Glomerular visceral epithelial cell (primary cell): ENCODE measurements at regions not wholly inside any gene's neighbourhood (a gene's known extent, or its start where the extent isn't known, plus 50 kb on each side); places are given as distances from the start of the nearest gene placed in this dataset.

Experiments used
- DNase-seq: peaks from one replicate; pipeline ENCODE4 v3.0.0-alpha.2; 2016; ENCODE audit errors: extremely low spot score

- no peak for DNase-seq
These were observed 116.0 kb upstream of the ANKRD1 start for GRCh38 chr10:91036807-91037411.

DNA sequence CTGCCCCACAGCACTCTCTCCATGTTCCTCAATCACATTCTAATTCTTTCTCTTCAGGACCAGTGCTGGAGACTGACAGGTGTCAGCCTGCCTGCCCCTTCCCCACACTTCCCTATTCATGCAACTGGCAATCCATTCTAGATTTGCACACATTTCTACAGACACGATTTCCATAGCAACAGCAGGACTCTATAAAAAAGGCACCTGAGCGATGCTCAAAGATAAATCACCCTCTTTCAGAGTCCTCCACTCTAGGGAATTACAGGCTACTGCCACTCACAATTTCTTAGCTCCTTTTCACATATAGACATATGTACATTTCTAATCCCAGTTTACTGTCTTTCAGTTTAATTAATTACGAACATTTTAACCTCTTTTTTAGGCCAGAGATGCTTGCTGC lies 118.1 kb upstream of the ANKRD1 start:
- DNase-seq, result no peak

DNA sequence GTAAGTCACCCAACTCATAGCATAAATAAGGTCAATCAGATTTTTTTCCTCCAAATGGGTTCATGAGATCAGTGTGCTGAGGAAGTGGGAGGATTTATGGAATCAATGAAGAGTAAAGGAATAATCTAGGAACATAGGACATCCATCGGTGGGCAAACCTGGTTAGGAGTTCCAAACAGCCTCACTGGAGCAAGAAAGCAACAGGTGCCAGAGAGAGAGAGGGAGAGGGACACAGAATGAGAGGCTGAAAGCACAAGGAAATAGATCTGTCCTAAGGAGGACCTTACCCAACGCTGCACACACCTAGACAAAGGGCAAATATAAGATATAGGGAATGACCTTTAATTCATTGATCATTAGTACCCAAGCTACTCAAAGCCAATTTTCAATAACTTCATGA lies 119.5 kb upstream of the ANKRD1 start:
- no peak for DNase-seq

GRCh38 chr10:91042069-91042468 lies 121.2 kb upstream of the ANKRD1 start:
- no peak for DNase-seq

- peak; percentile 22 for DNase-seq
These were observed 122.5 kb upstream of the ANKRD1 start for GRCh38 chr10:91043173-91043910.

DNA sequence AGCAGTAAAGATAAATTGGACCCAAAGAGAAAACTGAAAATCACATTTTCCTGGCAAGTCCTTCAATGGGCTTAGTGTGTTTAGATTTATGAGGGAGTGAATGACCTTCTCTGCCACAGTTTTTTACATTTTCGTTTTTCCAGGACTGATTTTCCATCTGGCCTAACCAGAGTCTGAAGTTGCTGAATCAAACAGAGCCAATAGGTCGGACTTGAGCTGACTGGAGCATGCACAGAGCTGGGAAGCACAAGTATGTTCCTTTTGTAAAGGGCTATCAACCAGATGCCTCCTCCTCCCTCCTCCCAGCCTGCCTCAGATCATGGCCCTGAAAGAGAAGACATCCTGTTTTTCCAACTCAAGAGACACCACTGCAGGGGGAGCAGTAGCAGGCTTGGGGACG lies 126.0 kb upstream of the ANKRD1 start:
- no peak for DNase-seq

DNA sequence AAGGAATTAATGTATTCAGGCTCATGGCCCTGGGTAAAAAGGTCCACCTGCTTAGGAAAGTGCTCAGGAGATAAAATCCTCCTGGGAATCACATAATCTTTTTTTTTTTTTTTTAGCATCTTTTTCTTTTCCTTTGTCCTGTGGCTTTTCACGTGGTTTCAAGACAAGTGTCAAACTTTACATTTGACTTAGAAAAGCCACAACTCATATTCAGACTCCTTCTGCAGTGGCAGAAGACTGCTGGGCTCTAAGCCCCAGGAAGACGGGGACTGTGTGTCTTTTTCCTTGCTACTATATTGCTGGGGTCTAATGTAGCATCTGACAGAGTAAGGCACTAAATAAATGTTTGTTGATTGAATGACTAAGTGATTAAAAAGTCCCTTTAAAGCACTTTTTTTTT lies 127.5 kb upstream of the ANKRD1 start:
- no peak for DNase-seq

DNA sequence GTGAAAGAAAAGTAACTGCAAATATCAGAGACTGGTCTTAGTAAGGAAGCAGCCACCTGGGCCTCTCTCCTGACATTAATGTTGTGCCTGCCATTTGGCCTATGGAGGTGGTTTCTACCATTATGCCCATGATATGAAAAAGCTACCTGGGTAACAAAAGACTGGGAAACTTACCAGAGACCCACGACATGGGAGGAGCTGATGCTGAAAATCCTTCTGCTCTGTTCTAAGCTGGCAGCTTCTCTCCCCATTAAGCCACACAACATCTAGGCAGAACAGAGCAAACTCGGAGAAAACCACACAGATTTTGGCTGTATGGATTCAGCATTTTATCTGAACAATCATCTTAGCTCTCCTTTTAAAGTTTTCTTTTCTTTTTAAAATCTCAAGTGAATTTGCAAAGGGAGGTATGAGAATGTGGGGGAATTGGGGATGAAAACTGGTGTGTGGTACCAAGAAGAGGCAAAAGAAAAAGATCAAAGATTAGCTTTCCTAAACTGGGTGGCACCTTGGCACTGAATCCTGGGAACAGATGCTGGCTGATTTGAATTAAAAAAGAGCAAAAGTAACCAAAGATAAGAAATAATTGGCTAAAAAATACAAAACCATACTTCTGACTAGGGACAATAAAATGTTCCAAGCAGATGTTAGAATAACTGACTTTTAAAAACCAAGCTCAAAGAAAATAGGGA lies 128.6 kb upstream of the ANKRD1 start:
- no peak for DNase-seq

DNA sequence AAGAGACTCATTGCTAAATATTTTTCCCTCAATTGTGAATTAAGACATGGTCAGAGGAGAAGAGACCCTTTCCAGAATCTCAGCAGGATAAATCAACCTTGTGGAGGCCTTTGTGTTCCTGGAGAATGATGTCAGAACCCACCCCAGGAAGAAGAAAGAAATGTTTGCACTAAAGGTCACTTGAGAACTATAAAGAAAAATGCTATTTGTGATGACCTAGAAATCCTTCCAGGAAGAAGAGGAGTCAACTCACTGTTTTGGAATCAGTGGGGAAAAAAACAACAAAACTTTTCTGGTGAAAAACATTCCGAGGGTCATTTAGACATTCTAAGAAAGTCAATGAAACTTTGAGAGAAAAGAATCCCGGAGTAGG lies 129.1 kb upstream of the ANKRD1 start:
- DNase-seq, result no peak

GRCh38 chr10:91050371-91051034 lies 129.6 kb upstream of the ANKRD1 start:
- no peak for DNase-seq

DNA sequence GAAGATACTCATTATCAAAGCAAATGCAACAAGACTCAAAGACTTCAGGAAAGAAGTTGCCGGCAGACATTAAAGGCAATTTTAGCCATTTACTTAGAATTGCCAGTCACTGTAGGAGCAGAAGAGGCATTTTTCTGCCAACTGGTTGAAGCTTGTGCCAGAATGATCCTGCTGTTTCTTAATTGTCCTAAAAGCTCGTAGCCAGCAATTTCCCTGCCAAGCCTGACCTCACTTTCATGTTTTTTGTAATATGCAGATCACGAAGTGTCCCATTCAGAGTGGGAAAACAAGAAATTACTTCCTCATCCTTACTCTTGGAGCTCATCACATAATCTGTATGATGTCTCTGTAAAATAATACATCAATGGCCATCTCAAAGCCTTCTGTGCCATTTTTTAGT lies 130.9 kb upstream of the ANKRD1 start:
- no peak for DNase-seq

DNA sequence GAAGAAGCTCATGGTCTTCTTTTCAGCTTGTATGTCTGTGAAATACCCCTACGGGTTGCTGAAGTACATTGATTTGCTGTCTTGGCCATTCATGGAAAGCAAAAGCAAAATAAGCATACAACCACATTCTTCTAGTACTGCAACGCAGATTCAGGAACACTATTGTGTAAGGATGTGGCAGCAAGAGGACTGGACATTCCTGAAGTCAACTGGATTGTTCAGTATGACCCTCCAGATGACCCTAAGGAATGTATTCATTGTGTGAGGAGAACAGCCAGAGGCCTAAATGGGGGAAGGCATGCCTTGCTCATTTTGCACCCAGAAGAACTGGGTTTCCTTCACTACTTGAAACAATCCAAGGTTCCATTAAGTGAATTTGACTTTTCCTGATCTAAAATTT lies 133.4 kb upstream of the ANKRD1 start:
- no peak for DNase-seq

- DNase-seq, result no peak
These were observed 140.3 kb upstream of the ANKRD1 start for GRCh38 chr10:91061187-91061586.

DNA sequence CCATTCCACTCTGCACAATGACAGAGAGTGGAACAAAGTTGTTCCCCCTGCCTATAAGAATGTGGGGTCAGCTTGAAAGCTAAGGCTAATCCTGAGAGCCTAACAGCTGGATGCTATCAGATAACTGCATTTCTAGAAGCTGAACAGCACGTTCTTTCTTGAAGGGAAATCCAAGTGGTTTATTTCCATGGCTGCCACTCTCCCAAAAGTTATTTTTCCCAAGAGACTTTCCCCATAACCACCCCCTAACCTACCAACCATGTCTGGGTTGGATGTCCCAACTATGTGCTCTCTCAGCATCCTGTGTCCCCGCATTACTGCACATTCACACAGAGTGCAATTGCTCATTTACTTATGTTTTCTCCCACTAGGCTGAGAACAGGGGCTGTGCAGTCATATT lies 140.7 kb upstream of the ANKRD1 start:
- DNase-seq, result no peak

DNA sequence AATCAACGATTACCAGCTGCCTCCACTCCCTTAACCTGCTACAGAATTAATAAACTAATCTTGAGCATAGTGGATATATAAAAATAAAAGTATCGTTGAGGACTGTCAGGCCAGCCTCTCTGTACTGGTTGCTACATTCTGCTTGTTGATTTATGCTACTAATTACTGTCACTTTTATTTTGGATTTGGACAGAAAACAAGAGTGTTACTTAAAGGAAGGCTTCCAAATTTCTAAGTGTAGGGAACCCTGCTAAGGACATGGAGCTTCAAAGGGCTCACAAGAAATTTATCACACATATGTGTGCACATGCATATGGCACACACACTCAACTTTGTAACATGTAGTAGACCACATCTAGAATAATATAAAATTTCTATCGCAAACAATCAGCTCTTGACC lies 141.2 kb upstream of the ANKRD1 start:
- no peak for DNase-seq

GRCh38 chr10:91071786-91072185 lies 148.7 kb upstream of the PCGF5 start:
- DNase-seq, result no peak

- DNase-seq, result no peak
These were observed 147.0 kb upstream of the PCGF5 start for GRCh38 chr10:91073286-91073979.

DNA sequence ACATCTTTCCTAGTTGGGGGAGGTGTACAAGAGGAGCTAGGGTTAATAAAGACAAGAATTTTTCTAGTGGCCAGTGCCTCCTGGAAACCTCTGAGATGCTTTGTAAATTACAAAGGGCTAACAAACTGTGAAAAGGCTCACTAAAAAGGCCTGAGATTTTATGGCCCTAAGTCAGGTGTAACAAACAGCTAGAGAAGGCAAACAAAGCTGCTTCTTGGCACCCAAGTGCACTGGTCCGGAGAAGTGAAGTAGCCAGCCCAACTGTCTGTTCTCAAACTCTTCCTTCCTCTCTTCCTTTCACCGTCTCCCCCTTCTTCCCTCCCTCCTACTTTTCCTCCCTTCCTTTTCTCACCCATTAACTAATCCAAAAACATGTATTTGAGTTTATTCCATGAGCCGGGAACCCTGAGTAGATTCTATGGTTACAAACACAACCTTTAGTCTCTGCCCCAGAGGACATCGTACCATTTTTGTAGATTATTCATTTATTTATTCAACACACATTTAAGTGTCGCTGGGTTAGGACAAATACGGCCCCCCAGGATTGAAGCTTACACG lies 143.4 kb upstream of the PCGF5 start:
- DNase-seq, result no peak

DNA sequence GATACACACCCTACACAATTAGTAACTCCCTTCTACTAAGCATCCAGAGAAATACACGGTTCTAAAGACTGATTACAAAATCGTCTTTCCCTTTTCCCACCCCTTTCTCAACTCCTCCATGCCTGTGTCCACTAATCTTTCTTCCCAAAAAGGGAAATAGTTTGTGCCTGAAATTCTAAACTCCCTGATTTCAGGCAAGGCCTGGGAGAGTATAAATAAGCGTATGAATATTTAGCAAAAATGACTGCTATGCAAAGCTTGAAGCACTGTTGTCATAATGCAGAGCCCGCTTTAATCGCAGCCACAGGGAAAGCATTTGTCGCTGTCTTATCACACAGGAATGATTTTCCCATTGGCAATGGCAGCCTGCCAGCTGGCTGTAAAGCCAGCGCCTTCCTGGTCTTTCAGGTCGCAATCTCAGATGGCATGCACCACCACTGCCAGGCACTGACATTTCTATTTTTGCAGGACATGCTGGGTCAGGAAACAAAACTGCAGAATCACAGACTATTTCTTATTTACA lies 142.9 kb upstream of the PCGF5 start:
- no peak for DNase-seq

GRCh38 chr10:91080776-91081175 lies 139.7 kb upstream of the PCGF5 start:
- no peak for DNase-seq

DNA sequence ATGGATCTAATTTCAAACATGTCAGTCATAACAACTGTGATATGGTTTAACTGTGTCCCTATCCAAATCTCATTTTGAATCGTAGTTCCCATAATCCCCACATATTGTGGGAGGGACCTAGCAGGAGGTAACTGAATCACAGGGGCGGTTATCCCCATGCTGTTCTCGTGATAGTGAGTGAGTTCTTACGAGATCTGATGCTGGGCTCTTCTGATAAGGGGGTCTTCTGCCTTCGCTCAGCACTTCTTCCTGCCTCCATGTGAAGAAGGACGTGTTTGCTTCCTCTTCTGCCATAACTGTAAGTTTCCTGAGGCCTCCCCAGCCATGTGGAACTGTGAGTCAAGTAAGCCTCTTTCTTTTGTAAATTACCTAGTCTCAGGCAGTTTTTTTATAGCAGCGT lies 138.0 kb upstream of the PCGF5 start:
- no peak for DNase-seq
